ENCODE measurements at regions not wholly inside any gene's neighbourhood (a gene's known extent, or its start where the extent isn't known, plus 50 kb on each side); places are given as distances from the start of the nearest gene placed in this dataset.

GRCh38 chr16:79672524-79672923, 72.0 kb upstream of the MAF start:
- no peak for DNase-seq

DNA sequence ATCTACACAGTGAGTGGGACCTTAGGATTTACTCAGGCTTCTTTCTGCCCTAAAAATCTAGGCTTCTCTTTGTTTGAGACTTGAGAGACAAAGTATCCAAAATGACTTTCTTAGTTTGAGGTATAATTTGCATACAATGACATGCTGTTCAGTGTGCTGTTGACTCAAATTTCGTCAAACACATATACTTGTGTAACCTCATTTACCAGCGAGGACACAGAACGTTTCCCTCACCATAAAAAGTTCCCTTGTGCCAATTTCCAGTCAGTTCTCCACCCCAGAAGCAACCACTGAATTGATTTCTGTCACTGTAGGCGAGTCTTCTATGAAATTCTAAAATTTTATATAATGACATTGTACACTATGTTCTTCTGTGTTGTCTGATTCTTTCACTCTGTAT, 68.0 kb upstream of the MAF start:
- DNase-seq, result no peak

DNA sequence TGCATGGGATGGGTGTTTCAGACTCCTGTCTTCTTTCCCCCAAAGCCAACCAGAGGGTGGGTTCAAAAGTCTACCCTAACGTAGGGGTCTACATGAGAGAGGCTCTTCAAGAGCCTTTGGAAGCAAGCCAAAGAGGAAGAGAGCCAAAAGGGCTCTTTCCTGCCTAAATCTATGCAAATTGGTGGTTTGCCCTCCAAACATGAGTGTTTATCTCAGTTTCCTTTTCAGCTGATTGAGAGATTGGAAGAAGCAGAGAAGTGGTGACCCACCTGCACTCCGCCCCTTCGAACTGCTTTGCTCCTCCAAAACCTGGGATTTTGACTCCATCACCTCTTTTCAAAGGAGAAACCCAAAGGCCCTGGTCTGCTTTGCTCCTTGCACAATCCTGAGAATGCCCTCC, 65.4 kb upstream of the MAF start:
- DNase-seq, result no peak

- DNase-seq, result no peak
Observed at GRCh38 chr16:79664407-79664806, 63.9 kb upstream of the MAF start.

DNA sequence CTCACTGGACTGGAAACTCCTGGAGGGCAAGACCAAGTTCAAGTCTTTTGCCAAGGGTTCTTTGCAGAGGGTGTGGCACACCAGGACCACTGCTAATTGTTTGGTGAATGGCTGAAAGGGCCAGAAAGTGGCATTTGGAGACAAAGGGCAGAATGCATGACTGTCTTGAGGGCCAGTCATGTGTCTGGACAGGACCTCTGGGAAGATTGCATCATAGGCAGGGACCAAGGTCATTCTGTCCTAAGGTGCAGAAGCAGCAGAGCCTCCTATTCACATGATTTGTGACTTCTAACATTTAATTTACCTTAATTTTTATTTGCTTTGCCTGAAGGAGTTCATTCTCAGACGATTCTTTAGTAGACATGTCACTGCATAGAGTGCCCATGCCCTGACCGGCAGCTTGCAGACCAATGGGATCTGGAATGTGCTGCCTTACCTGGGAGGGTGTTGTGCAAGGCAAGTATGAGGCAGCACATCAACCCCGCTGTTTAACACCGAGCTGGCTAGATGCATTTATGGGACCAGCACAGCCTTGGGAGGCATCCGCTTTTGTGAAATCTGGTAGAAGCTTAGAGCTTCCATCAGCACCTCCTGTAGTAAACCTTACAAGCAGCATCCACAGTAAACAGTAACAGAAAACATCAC, 62.3 kb upstream of the MAF start:
- DNase-seq, result no peak

DNA sequence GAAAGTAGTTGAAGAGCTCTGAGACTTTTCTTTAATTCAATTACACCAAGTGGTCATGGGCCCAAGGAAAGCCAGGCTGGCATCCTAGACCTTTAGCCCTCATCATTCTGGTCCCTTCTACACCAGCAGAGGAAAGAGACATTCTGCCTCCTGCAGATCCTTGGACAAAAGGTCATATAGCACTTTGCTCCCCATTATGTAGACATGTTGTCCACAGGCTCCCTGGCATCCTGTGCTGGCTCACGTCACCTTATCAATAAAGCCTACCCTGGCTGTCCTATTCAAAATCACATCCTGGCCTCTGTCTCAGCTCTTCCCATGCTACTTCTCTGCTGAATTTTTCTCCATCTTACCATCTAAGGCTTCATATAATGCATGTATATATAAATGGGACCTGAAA, 61.6 kb upstream of the MAF start:
- DNase-seq, result no peak

DNA sequence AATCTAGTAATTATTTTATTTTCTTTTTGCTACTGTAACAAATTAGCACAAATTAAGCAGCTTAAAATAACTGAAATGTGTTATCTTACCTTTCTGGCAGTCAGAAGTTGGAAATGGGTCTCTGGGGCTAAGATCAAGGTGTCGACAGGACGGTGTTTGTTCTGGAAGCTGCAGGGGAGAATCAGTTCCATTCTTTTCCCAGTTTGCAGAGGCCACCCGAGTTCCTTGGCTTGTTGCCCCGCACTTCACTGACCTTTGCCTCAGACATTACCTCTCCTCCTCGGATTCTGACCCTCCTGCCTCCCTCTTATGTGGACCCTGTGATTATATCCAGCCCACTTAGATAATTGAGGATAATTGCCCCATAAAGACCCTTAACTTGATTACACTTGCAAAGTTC, 61.0 kb upstream of the MAF start:
- DNase-seq, result no peak

GRCh38 chr16:79659344-79659743, 58.8 kb upstream of the MAF start:
- DNase-seq, result no peak

DNA sequence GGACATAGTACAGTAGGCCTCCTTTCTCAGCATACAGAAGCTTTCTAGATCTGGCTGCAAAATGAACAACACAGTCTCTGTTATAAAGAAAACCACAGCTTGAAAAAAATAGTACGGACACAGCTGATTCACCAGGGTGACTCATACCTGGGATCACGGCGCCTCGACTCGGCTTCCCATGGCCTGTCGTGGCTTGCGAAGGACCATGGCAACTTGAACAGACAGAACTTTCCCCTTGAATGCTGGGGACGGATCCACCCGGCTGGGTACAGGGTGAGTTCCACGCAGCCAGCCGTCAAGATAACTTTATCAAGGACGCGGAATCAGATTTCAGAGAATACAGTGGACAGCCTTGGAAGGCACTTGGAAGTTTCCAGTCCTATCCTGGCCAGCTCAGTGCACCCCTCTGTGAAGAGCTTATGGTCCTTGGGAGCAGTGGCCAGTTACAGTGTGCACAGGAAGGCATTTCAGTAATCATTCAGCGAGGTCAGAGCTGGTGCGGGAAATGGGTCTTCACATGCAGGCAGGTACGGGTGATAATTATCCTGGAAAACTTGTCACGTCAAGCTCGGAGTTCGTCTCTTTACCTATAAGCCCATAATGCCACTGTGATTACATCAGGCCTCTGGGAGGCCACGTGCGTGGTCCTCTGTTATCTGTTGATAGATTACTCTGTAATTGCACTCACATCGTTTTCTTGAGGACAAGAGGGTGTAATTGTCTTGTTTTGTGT, 57.9 kb upstream of the MAF start:
- no peak for DNase-seq

- no peak for DNase-seq
Observed at GRCh38 chr16:79656553-79657115, 56.1 kb upstream of the MAF start.

GRCh38 chr16:79653373-79653891, 52.9 kb upstream of the MAF start:
- DNase-seq, result no peak

DNA sequence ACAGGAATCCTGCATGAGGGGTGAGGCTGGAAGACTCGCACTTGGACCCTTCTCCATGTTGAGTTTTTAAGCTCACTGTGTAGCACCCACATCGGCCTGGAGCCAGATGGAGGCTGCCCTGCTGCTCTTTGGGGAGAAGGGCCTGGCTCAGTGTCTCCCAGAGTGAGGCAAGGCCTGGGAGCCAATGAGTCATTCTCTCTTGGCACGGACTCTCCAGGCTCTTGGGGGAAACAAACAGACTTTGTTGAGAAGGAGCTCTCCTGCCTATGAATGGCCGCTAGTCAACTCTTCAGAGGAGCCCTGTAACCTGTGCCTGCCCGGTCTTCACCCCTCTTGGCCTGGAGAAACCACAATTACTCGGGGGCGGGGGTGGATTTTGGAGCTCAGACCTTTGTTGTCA, 50.8 kb upstream of the MAF start:
- DNase-seq, result no peak
